DOHH2 (cell line): ENCODE measurements at regions not wholly inside any gene's neighbourhood (a gene's known extent, or its start where the extent isn't known, plus 50 kb on each side); places are given as distances from the start of the nearest gene placed in this dataset.

ENCODE experiments used
- CTCF ChIP-seq: fragments of 200-600 bp; sonication (generic); IDR thresholded peaks from one replicate; pipeline ENCODE4 v1.5.1; 2014; ENCODE audit warnings: antibody characterized with exemption, mild to moderate bottlenecking, low read depth, low read length; ENCODE audit not compliant: poor library complexity, severe bottlenecking
- EZH2phosphoT487 ChIP-seq: fragments of 200-600 bp; sonication (generic); IDR thresholded peaks from 2 replicates; pipeline ENCODE4 v1.6.1; 2017; ENCODE audit warnings: borderline replicate concordance, mild to moderate bottlenecking, antibody characterized with exemption, low read length, moderate library complexity, mixed read lengths

GRCh38 chr4:11534623-11535302, 106.1 kb upstream of the HS3ST1 start:
- no peak for TF ChIP-seq CTCF
- TF ChIP-seq EZH2phosphoT487: no peak
